GM13977 (cell line): ENCODE measurements at regions not wholly inside any gene's neighbourhood (a gene's known extent, or its start where the extent isn't known, plus 50 kb on each side); places are given as distances from the start of the nearest gene placed in this dataset.
"Not testable (repeated sequence)": the region's sequence is repeated elsewhere in the genome, so short reads cannot be mapped to it uniquely, and the experiment has no call there.

Source experiments
- DNase-seq: peaks from one replicate; pipeline ENCODE4 v3.0.0; 2012; ENCODE audit warnings: low spot score
- in situ Hi-C: fragments of 300-500 bp; cut with MboI; formaldehyde crosslinking; loops from one replicate; pipeline ENCODE4 v1.12.0; 2022; ENCODE audit warnings: low sequenced_read_pairs, low pct_unique_long_range_greater_than_20kb, mixed read lengths, inconsistent platforms; ENCODE audit not compliant: unreplicated experiment
- TF ChIP-seq, protein P1 (sequence below): IDR thresholded peaks from 2 replicates; pipeline ENCODE4 v1.5.1; 2012; ENCODE audit warnings: mild to moderate bottlenecking, control low read depth; ENCODE audit not compliant: insufficient read depth; ENCODE audit errors: extremely low read depth, missing control alignments

DNA sequence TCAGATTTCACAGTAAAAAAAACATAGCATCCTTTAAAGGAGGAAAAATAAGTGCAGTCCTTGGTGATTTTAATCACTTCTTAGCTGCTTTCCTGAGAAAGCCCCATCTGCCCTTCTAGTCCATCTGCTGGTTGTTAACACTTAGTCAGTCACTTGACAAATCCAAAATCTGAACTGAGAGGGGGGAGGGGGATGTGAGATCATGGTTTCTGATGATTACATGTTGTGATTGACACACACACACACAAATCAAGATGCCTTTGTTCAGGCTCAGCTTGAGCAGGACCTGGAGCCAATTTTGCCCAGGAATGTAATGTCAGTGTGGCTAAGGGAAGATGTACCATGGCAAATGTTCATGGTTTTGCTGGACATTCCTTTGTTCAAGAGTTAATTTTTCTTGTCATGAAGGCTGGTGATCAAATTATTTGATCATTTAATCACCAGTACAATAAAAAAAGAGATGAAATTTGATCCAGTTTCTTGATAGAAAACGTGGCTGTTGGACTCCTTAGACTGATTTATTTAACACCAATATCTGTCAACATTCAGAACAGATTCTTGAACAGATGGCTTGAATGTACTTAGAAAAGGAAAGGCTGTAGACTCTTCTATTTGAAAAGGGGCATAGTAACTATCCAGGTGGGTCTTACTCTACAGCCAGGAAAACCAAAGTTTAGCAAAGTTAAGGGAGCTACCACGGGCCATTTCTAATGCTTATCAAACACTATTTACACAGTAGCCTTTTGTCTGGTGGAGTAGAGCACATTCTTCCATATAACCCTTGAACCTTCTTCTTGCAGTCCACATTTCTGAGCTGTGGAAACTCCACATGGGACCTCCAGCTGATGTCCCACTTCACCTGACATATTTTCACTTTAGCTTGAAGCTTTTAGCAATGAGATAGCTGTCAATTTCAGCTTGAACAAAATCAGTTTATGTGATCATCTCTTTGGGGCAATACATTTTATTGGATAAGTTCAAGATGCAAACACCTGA lies 408.7 kb downstream of the PIK3C3 start:
- in situ Hi-C loops = no loop called here
- TF ChIP-seq, protein P1, sequence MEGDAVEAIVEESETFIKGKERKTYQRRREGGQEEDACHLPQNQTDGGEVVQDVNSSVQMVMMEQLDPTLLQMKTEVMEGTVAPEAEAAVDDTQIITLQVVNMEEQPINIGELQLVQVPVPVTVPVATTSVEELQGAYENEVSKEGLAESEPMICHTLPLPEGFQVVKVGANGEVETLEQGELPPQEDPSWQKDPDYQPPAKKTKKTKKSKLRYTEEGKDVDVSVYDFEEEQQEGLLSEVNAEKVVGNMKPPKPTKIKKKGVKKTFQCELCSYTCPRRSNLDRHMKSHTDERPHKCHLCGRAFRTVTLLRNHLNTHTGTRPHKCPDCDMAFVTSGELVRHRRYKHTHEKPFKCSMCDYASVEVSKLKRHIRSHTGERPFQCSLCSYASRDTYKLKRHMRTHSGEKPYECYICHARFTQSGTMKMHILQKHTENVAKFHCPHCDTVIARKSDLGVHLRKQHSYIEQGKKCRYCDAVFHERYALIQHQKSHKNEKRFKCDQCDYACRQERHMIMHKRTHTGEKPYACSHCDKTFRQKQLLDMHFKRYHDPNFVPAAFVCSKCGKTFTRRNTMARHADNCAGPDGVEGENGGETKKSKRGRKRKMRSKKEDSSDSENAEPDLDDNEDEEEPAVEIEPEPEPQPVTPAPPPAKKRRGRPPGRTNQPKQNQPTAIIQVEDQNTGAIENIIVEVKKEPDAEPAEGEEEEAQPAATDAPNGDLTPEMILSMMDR = no peak
- no peak for DNase-seq

DNA sequence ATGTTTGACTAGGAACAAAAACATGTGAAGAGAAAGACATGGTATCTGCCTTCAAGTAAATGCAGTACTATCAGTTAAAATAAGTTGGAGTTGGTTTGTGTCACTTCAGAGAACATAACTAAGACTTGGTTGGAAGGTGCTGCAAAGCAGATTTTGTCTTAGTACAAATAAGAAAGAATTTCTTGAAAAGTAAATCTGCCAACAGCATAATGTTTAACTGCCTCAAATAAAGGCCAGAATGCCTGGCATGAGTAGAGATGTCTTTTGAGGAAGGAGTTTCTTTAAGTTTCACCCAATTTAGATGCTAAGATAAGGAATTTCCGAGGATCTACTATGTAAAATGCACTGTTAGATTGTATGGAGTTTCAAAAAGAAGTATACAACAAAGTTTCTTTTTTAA lies 409.7 kb downstream of the PIK3C3 start:
- TF ChIP-seq, protein P1 = no peak
- in situ Hi-C loops = no loop called here
- DNase-seq = no peak

DNA sequence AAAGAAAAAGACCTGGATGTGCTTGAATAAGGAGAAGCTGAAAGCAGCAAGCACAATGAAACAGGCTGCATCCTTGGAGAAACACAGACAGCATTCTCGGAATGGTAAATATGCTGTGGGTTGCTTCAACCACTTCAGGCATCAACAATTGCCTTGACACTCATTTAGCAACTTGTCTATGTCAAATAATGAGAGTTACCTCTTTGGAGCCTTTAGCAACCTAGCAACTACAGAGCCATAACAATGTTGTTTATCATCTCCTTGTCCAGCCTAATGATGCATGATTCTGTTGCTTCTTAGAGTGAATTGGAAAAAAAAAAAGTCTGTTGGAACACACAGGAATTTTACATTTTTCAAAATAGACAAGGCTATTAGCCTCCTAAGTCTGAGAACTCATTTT lies 410.6 kb downstream of the PIK3C3 start:
- no peak for DNase-seq
- in situ Hi-C loops = no loop called here
- TF ChIP-seq, protein P1 = no peak

DNA sequence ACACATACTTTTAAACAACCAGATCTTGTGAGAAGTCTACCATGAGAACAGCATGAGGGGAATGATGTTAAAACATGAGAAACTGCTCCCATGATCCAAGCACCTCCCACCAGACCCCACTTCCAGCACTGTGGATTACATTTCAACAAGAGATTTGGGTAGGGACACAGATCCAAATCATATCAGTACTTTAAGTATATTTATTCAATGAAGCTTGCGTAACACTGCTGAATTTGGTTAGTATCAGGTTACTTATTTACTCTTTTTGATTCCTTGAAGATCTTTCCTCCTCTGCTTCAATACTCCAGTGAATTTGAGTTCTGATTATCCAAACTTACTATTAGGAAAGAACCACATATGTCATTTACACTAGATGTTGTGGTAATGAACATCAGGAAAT lies 418.6 kb downstream of the PIK3C3 start:
- no peak for DNase-seq
- in situ Hi-C loops = no loop called here
- TF ChIP-seq, protein P1 = no peak

DNA sequence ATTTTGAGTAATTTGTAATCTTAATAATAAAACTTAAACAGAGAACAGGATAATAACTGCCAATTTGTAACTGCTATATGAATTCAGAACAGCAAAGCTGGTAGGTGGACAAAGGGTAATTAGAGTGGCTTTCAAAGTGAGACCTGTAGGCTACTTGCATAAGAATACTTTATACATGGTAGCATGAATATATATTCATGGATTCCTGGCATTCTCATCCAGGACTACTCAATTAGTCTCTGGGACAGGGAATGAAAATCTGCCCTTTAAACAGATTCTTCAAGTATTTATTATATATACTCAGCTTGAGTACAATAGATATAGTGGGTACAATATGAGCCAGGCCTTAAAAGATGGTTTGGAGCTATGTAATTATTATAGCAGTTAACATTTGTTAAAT lies 419.9 kb downstream of the PIK3C3 start:
- in situ Hi-C loops = no loop called here
- DNase-seq = no peak
- TF ChIP-seq, protein P1 = no peak

DNA sequence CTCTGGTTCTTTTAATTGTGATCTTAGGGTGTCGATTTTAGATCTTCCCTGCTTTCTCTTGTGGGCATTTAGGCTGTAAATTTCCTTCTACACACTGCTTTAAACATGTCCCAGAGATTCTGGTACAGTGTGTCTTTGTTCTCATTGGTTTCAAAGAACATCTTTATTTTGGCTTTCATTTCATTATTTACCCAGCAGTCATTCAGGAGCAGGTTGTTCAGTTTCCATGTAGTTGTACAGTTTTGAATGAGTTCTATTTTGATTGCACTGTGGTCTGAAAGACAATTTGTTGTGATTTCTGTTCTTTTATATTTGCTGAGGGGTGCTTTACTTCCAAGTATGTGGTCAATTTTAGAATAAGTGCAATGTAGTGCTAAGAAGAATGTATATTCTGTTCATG lies 423.8 kb downstream of the PIK3C3 start:
- DNase-seq, in situ Hi-C loops: not testable (repeated sequence)

DNA sequence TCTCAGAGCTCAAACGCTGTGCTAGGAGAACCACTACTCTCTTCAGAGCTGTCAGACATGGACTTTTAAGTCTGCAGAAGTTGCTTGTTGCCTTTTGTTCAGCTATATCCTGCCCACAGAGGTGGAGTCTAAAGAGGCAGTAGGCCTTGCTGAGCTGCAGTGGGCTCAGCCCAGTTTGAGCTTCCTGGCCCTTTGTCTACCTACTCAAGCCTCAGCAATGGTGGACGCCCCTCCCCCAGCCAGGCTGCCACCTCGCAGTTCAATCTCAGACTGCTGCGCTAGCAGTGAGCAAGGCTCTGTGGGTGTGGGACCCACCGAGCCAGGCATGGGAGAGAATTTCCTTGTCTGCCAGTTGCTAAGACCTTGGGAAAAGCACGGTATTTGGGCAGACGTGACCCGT lies 426.2 kb downstream of the PIK3C3 start:
- in situ Hi-C loops, DNase-seq: not testable (repeated sequence)
